Testis (tissue), 2 donors: ENCODE measurements at regions not wholly inside any gene's neighbourhood (a gene's known extent, or its start where the extent isn't known, plus 50 kb on each side); places are given as distances from the start of the nearest gene placed in this dataset.

Source experiments
- POLR2A ChIP-seq: fragments of 450-650 bp; IDR thresholded peaks from one replicate; pipeline ENCODE4 v1.6.1; 2017; ENCODE audit warnings: antibody characterized with exemption, mild to moderate bottlenecking, moderate library complexity
- TF ChIP-seq, protein P1 (sequence below), 3 experiments: fragments of 450-650 bp in 2 of 3; fragments of 200-600 bp in 1 of 3; sonication (generic) in 1 of 3; IDR thresholded peaks; one replicate each; pipeline ENCODE4 v1.5.1; 2016 to 2019; ENCODE audit warnings: antibody characterized with exemption in 3 of 3, mild to moderate bottlenecking in 2 of 3, moderate library complexity in 1 of 3

DNA sequence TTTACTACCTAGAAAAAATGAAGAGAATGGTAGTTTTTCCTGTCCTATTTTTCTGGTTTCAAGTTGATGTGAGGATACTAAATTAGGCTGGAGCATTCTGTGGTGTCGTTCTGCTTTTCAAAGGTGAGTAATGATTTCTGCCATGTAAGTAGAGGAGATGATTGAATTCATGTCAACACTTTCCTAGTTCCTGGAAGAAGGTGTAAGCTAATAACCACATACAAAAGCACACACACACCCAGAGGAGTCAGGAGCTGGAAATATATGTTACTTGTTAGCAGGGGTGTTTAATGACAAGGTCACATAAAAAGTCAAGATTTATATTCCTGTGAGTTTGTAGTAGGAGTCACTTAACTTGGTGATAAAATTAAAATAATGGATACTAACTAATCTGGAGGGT is 172.1 kb downstream of the TMX3 start:
- TF ChIP-seq, protein P1, sequence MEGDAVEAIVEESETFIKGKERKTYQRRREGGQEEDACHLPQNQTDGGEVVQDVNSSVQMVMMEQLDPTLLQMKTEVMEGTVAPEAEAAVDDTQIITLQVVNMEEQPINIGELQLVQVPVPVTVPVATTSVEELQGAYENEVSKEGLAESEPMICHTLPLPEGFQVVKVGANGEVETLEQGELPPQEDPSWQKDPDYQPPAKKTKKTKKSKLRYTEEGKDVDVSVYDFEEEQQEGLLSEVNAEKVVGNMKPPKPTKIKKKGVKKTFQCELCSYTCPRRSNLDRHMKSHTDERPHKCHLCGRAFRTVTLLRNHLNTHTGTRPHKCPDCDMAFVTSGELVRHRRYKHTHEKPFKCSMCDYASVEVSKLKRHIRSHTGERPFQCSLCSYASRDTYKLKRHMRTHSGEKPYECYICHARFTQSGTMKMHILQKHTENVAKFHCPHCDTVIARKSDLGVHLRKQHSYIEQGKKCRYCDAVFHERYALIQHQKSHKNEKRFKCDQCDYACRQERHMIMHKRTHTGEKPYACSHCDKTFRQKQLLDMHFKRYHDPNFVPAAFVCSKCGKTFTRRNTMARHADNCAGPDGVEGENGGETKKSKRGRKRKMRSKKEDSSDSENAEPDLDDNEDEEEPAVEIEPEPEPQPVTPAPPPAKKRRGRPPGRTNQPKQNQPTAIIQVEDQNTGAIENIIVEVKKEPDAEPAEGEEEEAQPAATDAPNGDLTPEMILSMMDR (IDR thresholded peaks at IDR 0.05) = no peak
- TF ChIP-seq POLR2A = no peak
